SK-N-SH treated with all-trans-retinoic acid at 6 μM for 48 hours (cell line): ENCODE measurements at regions not wholly inside any gene's neighbourhood (a gene's known extent, or its start where the extent isn't known, plus 50 kb on each side); places are given as distances from the start of the nearest gene placed in this dataset.
"Not testable (repeated sequence)": the region's sequence is repeated elsewhere in the genome, so short reads cannot be mapped to it uniquely, and the experiment has no call there.

Source experiments
- ATAC-seq: fragments of 200-7000 bp; cut with Tn5 transposase; 3 replicates; pipeline ENCODE4 v1.9.1; 2020; ENCODE audit warnings: mild to moderate bottlenecking, moderate library complexity
- ARNTL ChIP-seq: fragments of 450-650 bp; formaldehyde crosslinking; IDR thresholded peaks from 2 replicates; pipeline ENCODE4 v1.5.0; 2020; ENCODE audit warnings: low read depth, mild to moderate bottlenecking, moderate library complexity, borderline replicate concordance
- BACH2 ChIP-seq: fragments of 250-450 bp; sonication (Bioruptor Pico); IDR thresholded peaks from 2 replicates; pipeline ENCODE4 v1.9.0; 2021; ENCODE audit warnings: mild to moderate bottlenecking, borderline replicate concordance
- CREB5 ChIP-seq: fragments of 250-450 bp; sonication (Bioruptor Pico); IDR thresholded peaks from 2 replicates; pipeline ENCODE4 v1.5.1; 2020; ENCODE audit warnings: low read depth, mild to moderate bottlenecking, moderate library complexity
- CSDC2 ChIP-seq: fragments of 250-450 bp; sonication (Bioruptor Pico); IDR thresholded peaks from 2 replicates; pipeline ENCODE4 v1.5.0; 2020; ENCODE audit warnings: mild to moderate bottlenecking, moderate library complexity
- CSRNP3 ChIP-seq: fragments of 250-450 bp; sonication (Bioruptor Pico); IDR thresholded peaks from 2 replicates; pipeline ENCODE4 v1.5.1; 2021; ENCODE audit warnings: mild to moderate bottlenecking, moderate library complexity
- GLIS3 ChIP-seq: fragments of 250-450 bp; sonication (Bioruptor Pico); IDR thresholded peaks from 2 replicates; pipeline ENCODE4 v1.5.0; 2020; ENCODE audit warnings: mild to moderate bottlenecking, moderate library complexity
- ISL1 ChIP-seq: fragments of 250-450 bp; sonication (Bioruptor Pico); IDR thresholded peaks from 2 replicates; pipeline ENCODE4 v2.1.2; 2022; ENCODE audit warnings: mild to moderate bottlenecking, moderate library complexity
- OSR1 ChIP-seq: fragments of 250-450 bp; sonication (Bioruptor Pico); IDR thresholded peaks from 2 replicates; pipeline ENCODE4 v1.8.0; 2022; ENCODE audit warnings: moderate library complexity, mild to moderate bottlenecking, inconsistent platforms
- PATZ1 ChIP-seq: fragments of 250-450 bp; sonication (Bioruptor Pico); IDR thresholded peaks from 2 replicates; pipeline ENCODE4 v1.8.0; 2020; ENCODE audit warnings: mild to moderate bottlenecking, moderate library complexity, borderline replicate concordance
- POU6F1 ChIP-seq: fragments of 250-450 bp; sonication (Bioruptor Pico); IDR thresholded peaks from 2 replicates; pipeline ENCODE4 v1.8.0; 2021; ENCODE audit warnings: low read depth, mild to moderate bottlenecking, moderate library complexity, borderline replicate concordance
- RARB ChIP-seq: fragments of 250-450 bp; sonication (Bioruptor Pico); IDR thresholded peaks from 2 replicates; pipeline ENCODE4 v1.8.0; 2021; ENCODE audit warnings: mild to moderate bottlenecking, moderate library complexity
- SNAI2 ChIP-seq: fragments of 250-450 bp; sonication (Bioruptor Pico); IDR thresholded peaks from 2 replicates; pipeline ENCODE4 v1.5.0; 2020; ENCODE audit warnings: mild to moderate bottlenecking, moderate library complexity
- TCF4 ChIP-seq: fragments of 250-450 bp; sonication (Bioruptor Pico); IDR thresholded peaks from 2 replicates; pipeline ENCODE4 v1.8.0; 2021; ENCODE audit warnings: mild to moderate bottlenecking, moderate library complexity, borderline replicate concordance
- TOX ChIP-seq: fragments of 250-450 bp; sonication (Bioruptor Pico); IDR thresholded peaks from 2 replicates; pipeline ENCODE4 v1.8.0; 2021; ENCODE audit warnings: mild to moderate bottlenecking, moderate library complexity, borderline replicate concordance
- TSHZ2 ChIP-seq: fragments of 250-450 bp; sonication (Bioruptor Pico); IDR thresholded peaks from 2 replicates; pipeline ENCODE4 v1.5.0; 2020; ENCODE audit warnings: mild to moderate bottlenecking, moderate library complexity
- ZC3H10 ChIP-seq: fragments of 250-450 bp; sonication (Bioruptor Pico); IDR thresholded peaks from 2 replicates; pipeline ENCODE4 v1.5.1; 2021; ENCODE audit warnings: mild to moderate bottlenecking, moderate library complexity
- ZFP3 ChIP-seq: fragments of 250-450 bp; sonication (Bioruptor Pico); IDR thresholded peaks from 2 replicates; pipeline ENCODE4 v1.5.0; 2020; ENCODE audit warnings: mild to moderate bottlenecking, moderate library complexity
- ZFP30 ChIP-seq: fragments of 450-650 bp; formaldehyde crosslinking; IDR thresholded peaks from 2 replicates; pipeline ENCODE4 v1.5.0; 2022; ENCODE audit warnings: mild to moderate bottlenecking, moderate library complexity
- ZNF8 ChIP-seq: fragments of 450-650 bp; formaldehyde crosslinking; IDR thresholded peaks from 2 replicates; pipeline ENCODE4 v1.5.0; 2020; ENCODE audit warnings: mild to moderate bottlenecking, moderate library complexity

- ATAC-seq = no peak
These were observed 228.5 kb downstream of the TM9SF2 start for GRCh38 chr13:99729745-99730144.

GRCh38 chr13:99727651-99728050, 226.4 kb downstream of the TM9SF2 start:
- not testable (repeated sequence) for ATAC-seq

More at GRCh38 chr13:99729745-99730144, 228.5 kb downstream of the TM9SF2 start:
- TF ChIP-seq TSHZ2 (CRISPR knock-in tag) = no peak
- no peak for TF ChIP-seq GLIS3 (CRISPR knock-in tag)
- TF ChIP-seq CREB5 = no peak
- TF ChIP-seq TOX (CRISPR knock-in tag) = no peak
- TF ChIP-seq PATZ1 (CRISPR knock-in tag) = no peak
- TF ChIP-seq ZC3H10 (CRISPR knock-in tag) = no peak
- TF ChIP-seq ARNTL (CRISPR knock-in tag) = no peak
- TF ChIP-seq BACH2 = no peak
- TF ChIP-seq ZFP30 (CRISPR knock-in tag) = no peak
- no peak for TF ChIP-seq SNAI2 (CRISPR knock-in tag)
- TF ChIP-seq OSR1 = no peak
- no peak for TF ChIP-seq RARB (CRISPR knock-in tag)
- no peak for TF ChIP-seq ISL1
- no peak for TF ChIP-seq POU6F1

- no peak for TF ChIP-seq ARNTL (CRISPR knock-in tag)
- TF ChIP-seq ISL1 = no peak
- TF ChIP-seq GLIS3 (CRISPR knock-in tag) = no peak
- TF ChIP-seq ZNF8 (CRISPR knock-in tag) = no peak
- TF ChIP-seq BACH2 = no peak
- TF ChIP-seq SNAI2 (CRISPR knock-in tag) = no peak
- no peak for TF ChIP-seq CSDC2 (CRISPR knock-in tag)
- TF ChIP-seq RARB (CRISPR knock-in tag) = no peak
- no peak for TF ChIP-seq CREB5
- no peak for TF ChIP-seq ZFP3 (CRISPR knock-in tag)
- TF ChIP-seq ZFP30 (CRISPR knock-in tag) = no peak
- no peak for TF ChIP-seq TCF4
- TF ChIP-seq PATZ1 (CRISPR knock-in tag) = no peak
- no peak for TF ChIP-seq CSRNP3 (CRISPR knock-in tag)
- TF ChIP-seq TOX (CRISPR knock-in tag) = no peak
- TF ChIP-seq ZC3H10 (CRISPR knock-in tag) = no peak
- no peak for ATAC-seq
These were observed 225.1 kb downstream of the TM9SF2 start for GRCh38 chr13:99726282-99726894.
